GM23338 (cell line): ENCODE measurements at regions not wholly inside any gene's neighbourhood (a gene's known extent, or its start where the extent isn't known, plus 50 kb on each side); places are given as distances from the start of the nearest gene placed in this dataset.

Source experiments
- ATAC-seq: fragments of 200-7000 bp; cut with Tn5 transposase; 3 replicates; pipeline ENCODE4 v1.9.1; 2020
- DNase-seq: peaks from one replicate; pipeline ENCODE4 v3.0.0-alpha.2; 2015; ENCODE audit warnings: low spot score
- H2AFZ ChIP-seq: fragments of 200-600 bp; sonication (generic); 2 replicates; pipeline ENCODE4 v1.8.0; 2016; ENCODE audit warnings: antibody characterized with exemption, mild to moderate bottlenecking, moderate library complexity
- H3F3A ChIP-seq: fragments of 200-600 bp; sonication (generic); replicated peaks from 2 replicates; pipeline ENCODE4 v1.8.0; 2017; ENCODE audit warnings: antibody characterized with exemption, mixed run types, low read depth
- H3K27ac ChIP-seq: fragments of 200-600 bp; sonication (generic); 2 replicates; pipeline ENCODE4 v1.6.1; 2016; ENCODE audit warnings: low read depth
- H3K27me3 ChIP-seq: fragments of 200-600 bp; sonication (generic); 2 replicates; pipeline ENCODE4 v1.8.0; 2016; ENCODE audit warnings: mild to moderate bottlenecking, mixed run types, moderate library complexity; ENCODE audit not compliant: insufficient read depth
- H3K36me3 ChIP-seq: fragments of 200-600 bp; sonication (generic); 2 replicates; pipeline ENCODE4 v1.8.0; 2016; ENCODE audit warnings: mild to moderate bottlenecking; ENCODE audit not compliant: insufficient read depth
- H3K4me1 ChIP-seq: fragments of 200-600 bp; sonication (generic); 2 replicates; pipeline ENCODE4 v1.8.0; 2016; ENCODE audit warnings: mild to moderate bottlenecking, moderate library complexity; ENCODE audit not compliant: insufficient read depth
- H3K4me2 ChIP-seq: fragments of 200-600 bp; sonication (generic); 2 replicates; pipeline ENCODE4 v1.7.1; 2017; ENCODE audit warnings: mixed run types
- H3K4me3 ChIP-seq: fragments of 200-600 bp; sonication (generic); 2 replicates; pipeline ENCODE4 v1.6.1; 2016; ENCODE audit warnings: mixed run types
- H3K79me2 ChIP-seq: fragments of 200-600 bp; sonication (generic); replicated peaks from 2 replicates; pipeline ENCODE4 v1.8.0; 2017; ENCODE audit warnings: mild to moderate bottlenecking; ENCODE audit not compliant: insufficient read depth
- H3K9me2 ChIP-seq: fragments of 200-600 bp; sonication (generic); 2 replicates; pipeline ENCODE4 v1.8.0; 2017; ENCODE audit not compliant: insufficient read depth
- H4K20me1 ChIP-seq: fragments of 200-600 bp; sonication (generic); replicated peaks from 2 replicates; pipeline ENCODE4 v1.8.0; 2017; ENCODE audit warnings: mild to moderate bottlenecking; ENCODE audit not compliant: insufficient read depth
- H3K27ac Mint-ChIP-seq: 2 replicates; pipeline ENCODE4 v1.8.0; 2020; ENCODE audit warnings: inconsistent platforms, mild to moderate bottlenecking, moderate library complexity, mixed read lengths
- H3K27me3 Mint-ChIP-seq: 3 replicates; pipeline ENCODE4 v1.8.0; 2022; ENCODE audit warnings: low read depth, mild to moderate bottlenecking, moderate library complexity, mixed read lengths, inconsistent platforms; ENCODE audit not compliant: insufficient read depth, poor library complexity
- H3K36me3 Mint-ChIP-seq: 3 replicates; pipeline ENCODE4 v1.8.0; 2021; ENCODE audit warnings: low read depth, mild to moderate bottlenecking, inconsistent platforms, moderate library complexity, mixed read lengths
- H3K4me1 Mint-ChIP-seq: 3 replicates; pipeline ENCODE4 v1.8.0; 2020; ENCODE audit warnings: mild to moderate bottlenecking, inconsistent platforms, mixed read lengths
- H3K4me3 Mint-ChIP-seq: 3 replicates; pipeline ENCODE4 v1.8.0; 2021; ENCODE audit warnings: moderate library complexity, mild to moderate bottlenecking, inconsistent platforms, mixed read lengths
- H3K9me3 Mint-ChIP-seq: 3 replicates; pipeline ENCODE4 v1.8.0; 2020; ENCODE audit warnings: moderate library complexity, mild to moderate bottlenecking, inconsistent platforms, mixed read lengths
- CREB1 ChIP-seq: fragments of 250-450 bp; sonication (Bioruptor Pico); IDR thresholded peaks from 2 replicates; pipeline ENCODE4 v1.5.0; 2020; ENCODE audit warnings: low read depth, mild to moderate bottlenecking, moderate library complexity
- CTCF ChIP-seq, 2 experiments: fragments of 200-600 bp in 1 of 2; sonication (generic) in 1 of 2; conservative IDR thresholded peaks; 2 replicates each; pipeline versions ENCODE4 v1.5.1 to v1.6.1; 2016 to 2017; ENCODE audit warnings: antibody characterized with exemption in 2 of 2, low read depth in 2 of 2, mild to moderate bottlenecking in 2 of 2, moderate library complexity in 1 of 2
- ETS1 ChIP-seq: IDR thresholded peaks from 2 replicates; pipeline ENCODE4 v1.6.1; 2016; ENCODE audit warnings: antibody characterized with exemption
- EZH2 ChIP-seq: fragments of 200-600 bp; sonication (generic); IDR thresholded peaks from one replicate; pipeline ENCODE4 v1.8.0; 2017; ENCODE audit warnings: antibody characterized with exemption, mild to moderate bottlenecking, low read depth; ENCODE audit not compliant: unreplicated experiment
- EZH2phosphoT487 ChIP-seq: fragments of 200-600 bp; sonication (generic); IDR thresholded peaks from one replicate; pipeline ENCODE4 v1.8.1; 2018; ENCODE audit warnings: antibody characterized with exemption; ENCODE audit not compliant: unreplicated experiment
- NANOG ChIP-seq: IDR thresholded peaks from 2 replicates; pipeline ENCODE4 v1.6.1; 2016; ENCODE audit warnings: antibody characterized with exemption, borderline replicate concordance
- REST ChIP-seq: IDR thresholded peaks from one replicate; pipeline ENCODE4 v1.6.1; 2018; ENCODE audit warnings: antibody characterized with exemption; ENCODE audit not compliant: unreplicated experiment
- ZNF114 ChIP-seq: fragments of 250-450 bp; sonication (Bioruptor Pico); IDR thresholded peaks from 2 replicates; pipeline ENCODE4 v1.5.0; 2020; ENCODE audit warnings: mild to moderate bottlenecking, moderate library complexity
- ZNF331 ChIP-seq: fragments of 250-450 bp; sonication (Bioruptor Pico); IDR thresholded peaks from 2 replicates; pipeline ENCODE4 v1.5.0; 2020; ENCODE audit warnings: low read depth, mild to moderate bottlenecking, moderate library complexity
- ZNF462 ChIP-seq: fragments of 250-450 bp; sonication (Bioruptor Pico); IDR thresholded peaks from 2 replicates; pipeline ENCODE4 v1.5.0; 2020; ENCODE audit warnings: mild to moderate bottlenecking, moderate library complexity

GRCh38 chr11:95469258-95469657, 238.3 kb upstream of the SESN3 start:
- no peak overlapping the region for H3K4me3 ChIP-seq
- H2AFZ ChIP-seq = no peak overlapping the region
- no peaks in the 10 kb centered on the region for H3K79me2 ChIP-seq
- DNase-seq = no peak
- ATAC-seq = no peak
- no peaks in the 10 kb centered on the region for H3K27me3 Mint-ChIP-seq
- no peaks in the 10 kb centered on the region; the same call in 2 of the 3 replicates for H3K9me3 Mint-ChIP-seq
- H3K27me3 ChIP-seq = no peaks in the 10 kb centered on the region
- H3K36me3 ChIP-seq = no peaks in the 10 kb centered on the region
- H3K36me3 Mint-ChIP-seq = no peaks in the 10 kb centered on the region
- H3K27ac Mint-ChIP-seq = no peak overlapping the region
- no peak overlapping the region for H3K27ac ChIP-seq
- TF ChIP-seq CTCF (conservative IDR thresholded peaks at IDR 0.05; ENCODE audit: low read depth in 2 of 2) (no peak), CREB1 (no peak), ZNF114 (CRISPR knock-in tag) (no peak), REST (no peak), NANOG (no peak), ZNF462 (CRISPR knock-in tag) (no peak), EZH2 (no peak), EZH2phosphoT487 (no peak), ETS1 (no peak), ZNF331 (CRISPR knock-in tag) (no peak)
- no peaks in the 10 kb centered on the region for H3K4me1 Mint-ChIP-seq
- H3F3A ChIP-seq = no peaks in the 10 kb centered on the region
- no peak overlapping the region for H3K4me2 ChIP-seq
- H3K4me3 Mint-ChIP-seq = no peak overlapping the region
- H3K9me2 ChIP-seq = no peaks in the 10 kb centered on the region
- H4K20me1 ChIP-seq = no peaks in the 10 kb centered on the region
- H3K4me1 ChIP-seq = no peaks in the 10 kb centered on the region
